HepG2 (cell line): ENCODE measurements at regions not wholly inside any gene's neighbourhood (a gene's known extent, or its start where the extent isn't known, plus 50 kb on each side); places are given as distances from the start of the nearest gene placed in this dataset.

ENCODE experiments used
- CTCF ChIP-seq: sonication (generic); formaldehyde crosslinking; IDR thresholded peaks from 2 replicates; pipeline ENCODE4 v1.5.0; 2020; ENCODE audit warnings: mild to moderate bottlenecking, missing genetic modification reagents, moderate library complexity
- E2F5 ChIP-seq: sonication (generic); formaldehyde crosslinking; conservative IDR thresholded peaks from 2 replicates; pipeline ENCODE4 v1.4.0; 2020; ENCODE audit warnings: missing genetic modification reagents
- FOXO1 ChIP-seq: sonication (generic); formaldehyde crosslinking; IDR thresholded peaks from 2 replicates; pipeline ENCODE4 v1.4.0; 2020; ENCODE audit warnings: missing genetic modification reagents
- JUN ChIP-seq: sonication (generic); formaldehyde crosslinking; IDR thresholded peaks from 2 replicates; pipeline ENCODE4 v1.4.0; 2020; ENCODE audit warnings: mild to moderate bottlenecking, missing genetic modification reagents
- KLF16 ChIP-seq, 2 experiments: sonication (generic) in 1 of 2; formaldehyde crosslinking in 1 of 2; IDR thresholded peaks; 2 replicates each; pipeline versions ENCODE4 v1.6.1 to v1.8.0; 2016 to 2023; ENCODE audit warnings: missing genetic modification reagents in 2 of 2, missing compliant biosample characterization in 1 of 2
- PHF21A ChIP-seq: sonication (generic); formaldehyde crosslinking; IDR thresholded peaks from 2 replicates; pipeline ENCODE4 v1.5.0; 2020; ENCODE audit warnings: mild to moderate bottlenecking, missing genetic modification reagents
- PITX1 ChIP-seq: sonication (generic); formaldehyde crosslinking; IDR thresholded peaks from 2 replicates; pipeline ENCODE4 v1.5.1; 2020; ENCODE audit warnings: mild to moderate bottlenecking, missing genetic modification reagents
- POLR2AphosphoS5 ChIP-seq: IDR thresholded peaks from 2 replicates; pipeline ENCODE4 v1.6.1; 2012; ENCODE audit warnings: low read depth, low read length
- RAD21 ChIP-seq: fragments of 450-650 bp; formaldehyde crosslinking; IDR thresholded peaks from 2 replicates; pipeline ENCODE4 v1.5.0; 2020; ENCODE audit warnings: mild to moderate bottlenecking
- RBAK ChIP-seq: sonication (generic); formaldehyde crosslinking; IDR thresholded peaks from 2 replicates; pipeline ENCODE4 v1.5.1; 2020; ENCODE audit warnings: mild to moderate bottlenecking, missing genetic modification reagents
- ZFP41 ChIP-seq: sonication (generic); formaldehyde crosslinking; IDR thresholded peaks from 2 replicates; pipeline ENCODE4 v1.4.0; 2020; ENCODE audit warnings: mild to moderate bottlenecking, missing genetic modification reagents, borderline replicate concordance
- ZNF3 ChIP-seq: IDR thresholded peaks from 2 replicates; pipeline ENCODE4 v1.7.0; 2017; ENCODE audit warnings: inconsistent platforms
- ZNF609 ChIP-seq: sonication (generic); formaldehyde crosslinking; IDR thresholded peaks from 2 replicates; pipeline ENCODE4 v1.4.0; 2020; ENCODE audit warnings: mild to moderate bottlenecking, missing genetic modification reagents, borderline replicate concordance
- ZSCAN12 ChIP-seq: sonication (generic); formaldehyde crosslinking; IDR thresholded peaks from 2 replicates; pipeline ENCODE4 v1.9.0; 2021; ENCODE audit warnings: mild to moderate bottlenecking, missing genetic modification reagents

- TF ChIP-seq ZNF609 (CRISPR knock-in tag) (no peak), CTCF (CRISPR knock-in tag) (peak; percentile 85), ZNF3 (CRISPR knock-in tag) (peak; percentile 84), PITX1 (CRISPR knock-in tag) (no peak), PHF21A (CRISPR knock-in tag) (no peak), E2F5 (CRISPR knock-in tag) (no peak), FOXO1 (0 out of 2 replicates have a peak, but pooled peaks have one; percentile 20), JUN (CRISPR knock-in tag) (no peak), POLR2AphosphoS5 (no peak), RBAK (no peak), RAD21 (CRISPR knock-in tag) (peak; percentile 53; the same call in 1 of the 2 replicates), ZFP41 (no peak), ZSCAN12 (CRISPR knock-in tag) (no peak), KLF16 (CRISPR knock-in tag; IDR thresholded peaks at IDR 0.05) (no peak)
These were observed 102.7 kb upstream of the TBX5 start (continued) for GRCh38 chr12:114508529-114509129.
